ENCODE measurements at regions not wholly inside any gene's neighbourhood (a gene's known extent, or its start where the extent isn't known, plus 50 kb on each side); places are given as distances from the start of the nearest gene placed in this dataset.

- H2AFZ ChIP-seq (ENCODE audit: low read depth, low read length, poor library complexity, severe bottlenecking) = no peak overlapping the region
- RAD21 ChIA-PET (ENCODE audit: low non-redundant PET in 1 of 2, low total read pairs in 2 of 2, uncharacterized antibody in 2 of 2, unreplicated experiment in 2 of 2) = no interaction called here
- H3K27ac ChIP-seq (ENCODE audit: low read depth, low read length) = no peak overlapping the region
- no peak overlapping the region for H3K9ac ChIP-seq (ENCODE audit: low read length)
- no peak for TF ChIP-seq CTCF (IDR thresholded peaks at IDR 0.05 in 2 of 3, conservative IDR thresholded peaks at IDR 0.05 in 1 of 3; ENCODE audit: borderline replicate concordance in 1 of 3, insufficient read depth in 1 of 3, low read depth in 2 of 3, low read length in 2 of 3)
- H3K27me3 ChIP-seq (ENCODE audit: insufficient read depth, low read length) = no peaks in the 10 kb centered on the region
- DNase-seq (ENCODE audit: low read depth, low spot score) (no peak), ATAC-seq (no peak)
- H3K4me2 ChIP-seq (ENCODE audit: low read length) = no peak overlapping the region
- BruUV-seq (replicated peaks) = no TSS peak
- H3K9me2 ChIP-seq (ENCODE audit: insufficient read depth) = no peaks in the 10 kb centered on the region
- CTCF ChIA-PET = no interaction called here
- intact Hi-C loops (cut with micrococcal nuclease) = no loop called here
- no peak overlapping the region for H3K4me3 ChIP-seq (replicated peaks in 1 of 2; ENCODE audit: low read depth in 1 of 2, low read length in 2 of 2)
- H3K9me3 ChIP-seq (ENCODE audit: control insufficient read depth in 1 of 2, insufficient read depth in 1 of 2, low read depth in 1 of 2, low read length in 2 of 2) = no peaks in the 10 kb centered on the region
- no peaks in the 10 kb centered on the region for H3K4me1 ChIP-seq (ENCODE audit: control insufficient read depth in 1 of 2, insufficient read depth in 2 of 2, low read length in 2 of 2)
- H3K36me3 ChIP-seq (ENCODE audit: control insufficient read depth in 1 of 2, insufficient read depth in 2 of 2, low read length in 2 of 2) = no peaks in the 10 kb centered on the region
- no peaks in the 10 kb centered on the region for H4K20me1 ChIP-seq (ENCODE audit: insufficient read depth)
- no peaks in the 10 kb centered on the region for H3K79me2 ChIP-seq (ENCODE audit: insufficient read depth, low read length)
- POLR2A ChIA-PET = no interaction called here
These were observed 784.6 kb downstream of the RNF144A start for GRCh38 chr2:7701791-7702190.

GRCh38 chr2:7703048-7703447 is 785.8 kb downstream of the RNF144A start:
- Histone ChIP-seq H3K27ac (ENCODE audit: low read depth, low read length) (no peak overlapping the region), H2AFZ (ENCODE audit: low read depth, low read length, poor library complexity, severe bottlenecking) (no peak overlapping the region), H3K4me3 (replicated peaks in 1 of 2; ENCODE audit: low read depth in 1 of 2, low read length in 2 of 2) (no peak overlapping the region), H3K27me3 (ENCODE audit: insufficient read depth, low read length) (no peaks in the 10 kb centered on the region), H3K36me3 (ENCODE audit: control insufficient read depth in 1 of 2, insufficient read depth in 2 of 2, low read length in 2 of 2) (no peaks in the 10 kb centered on the region), H3K9me2 (ENCODE audit: insufficient read depth) (no peaks in the 10 kb centered on the region), H3K79me2 (ENCODE audit: insufficient read depth, low read length) (no peaks in the 10 kb centered on the region), H3K4me1 (ENCODE audit: control insufficient read depth in 1 of 2, insufficient read depth in 2 of 2, low read length in 2 of 2) (no peaks in the 10 kb centered on the region), H3K9me3 (ENCODE audit: control insufficient read depth in 1 of 2, insufficient read depth in 1 of 2, low read depth in 1 of 2, low read length in 2 of 2) (no peaks in the 10 kb centered on the region), H3K4me2 (ENCODE audit: low read length) (no peak overlapping the region), H3K9ac (ENCODE audit: low read length) (no peak overlapping the region), H4K20me1 (ENCODE audit: insufficient read depth) (no peaks in the 10 kb centered on the region; the same call in 1 of the 2 replicates)
- POLR2A ChIA-PET = no interaction called here
- intact Hi-C loops (cut with micrococcal nuclease) = no loop called here
- RAD21 ChIA-PET (ENCODE audit: low non-redundant PET in 1 of 2, low total read pairs in 2 of 2, uncharacterized antibody in 2 of 2, unreplicated experiment in 2 of 2) = no interaction called here
- BruUV-seq (replicated peaks) = no TSS peak
- DNase-seq (ENCODE audit: low read depth, low spot score) = no peak
- ATAC-seq = no peak
- CTCF ChIA-PET = no interaction called here
- TF ChIP-seq CTCF (IDR thresholded peaks at IDR 0.05 in 2 of 3, conservative IDR thresholded peaks at IDR 0.05 in 1 of 3; ENCODE audit: borderline replicate concordance in 1 of 3, insufficient read depth in 1 of 3, low read depth in 2 of 3, low read length in 2 of 3) (no peak), YY1 (IDR thresholded peaks at IDR 0.05; ENCODE audit: extremely low read depth, insufficient replicate concordance, low read depth, low read length) (no peak)
